NCI-H774 (cell line): ENCODE measurements at regions not wholly inside any gene's neighbourhood (a gene's known extent, or its start where the extent isn't known, plus 50 kb on each side); places are given as distances from the start of the nearest gene placed in this dataset.

Experiments used
- DNase-seq: peaks from one replicate; lab custom pipeline; 2025; lab: John Stamatoyannopoulos, UW

DNA sequence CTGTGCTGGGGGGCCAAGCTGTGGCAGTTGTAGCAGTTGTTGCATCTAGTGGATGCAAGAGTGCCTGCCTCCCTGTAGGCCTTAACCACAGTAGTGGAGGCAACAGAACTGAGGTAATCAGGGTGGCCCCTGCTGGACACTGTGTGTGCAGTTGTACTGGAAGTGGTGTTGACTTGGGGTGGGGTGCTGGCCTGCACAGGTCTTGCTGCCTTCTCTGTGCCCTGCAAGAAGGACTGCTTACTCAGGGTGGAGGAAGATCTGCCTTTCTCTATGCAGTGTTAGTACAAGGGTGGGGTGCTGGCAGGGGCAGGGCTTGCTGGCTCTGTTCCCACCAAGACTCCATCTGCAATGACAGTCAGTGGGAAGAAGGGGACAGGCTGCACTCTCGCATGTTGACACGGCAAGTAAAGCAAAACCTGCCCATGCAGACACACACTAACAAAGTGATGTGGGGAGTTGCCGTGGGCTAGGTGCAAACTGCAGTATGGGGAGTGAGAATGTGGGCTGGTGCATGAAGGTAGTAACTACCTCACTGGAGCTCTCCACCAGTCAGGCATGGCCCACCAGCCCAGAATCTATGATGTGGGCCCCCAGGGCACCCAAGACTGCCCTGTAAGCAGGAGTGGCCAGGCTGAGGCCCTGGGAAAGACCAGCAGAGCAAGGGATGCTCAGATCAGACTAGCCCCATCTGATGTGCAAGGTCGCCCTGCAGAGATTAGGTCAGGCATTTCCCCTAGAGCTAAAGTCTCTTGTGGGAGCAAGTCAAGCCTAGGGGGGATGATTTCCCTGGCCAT lies 594.9 kb downstream of the TECRL start:
- no peak for DNase-seq

DNA sequence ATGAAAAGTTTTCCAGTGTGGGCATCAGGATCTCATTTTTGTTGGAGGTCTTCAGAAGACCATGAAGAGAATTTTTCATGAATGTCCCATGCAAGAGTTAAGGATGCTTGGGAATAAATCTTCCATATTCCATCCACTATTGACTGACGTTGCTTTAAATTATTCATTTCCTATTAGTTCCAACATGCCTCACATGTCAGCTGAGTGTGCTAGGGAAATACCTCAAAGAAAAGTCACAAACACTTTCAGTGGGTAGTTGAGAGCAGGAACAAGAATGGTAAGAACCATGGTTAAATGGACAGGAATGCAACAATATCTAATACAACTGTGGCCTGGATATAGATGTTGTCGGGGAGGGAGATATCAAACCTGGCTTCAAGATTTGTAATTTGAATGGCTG lies 610.1 kb downstream of the TECRL start:
- no peak for DNase-seq

DNA sequence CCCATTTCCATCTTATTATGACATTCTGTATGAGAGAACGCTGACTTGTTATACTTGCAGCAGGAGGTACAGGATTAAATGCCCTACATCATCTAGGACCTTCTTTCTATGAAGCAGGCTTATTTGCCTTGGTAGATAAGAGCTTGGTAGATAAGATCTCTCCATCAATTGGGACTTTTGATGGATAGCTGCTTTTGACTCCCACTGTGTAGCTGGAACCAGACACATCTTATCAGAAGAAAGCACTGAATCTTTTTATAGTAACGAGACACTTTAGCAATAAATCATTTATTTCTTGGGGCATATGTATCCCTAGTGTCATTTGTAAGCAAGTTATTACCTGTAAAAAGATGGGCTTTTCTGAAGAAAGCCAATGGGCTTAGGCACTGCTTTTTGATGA lies 613.9 kb downstream of the TECRL start:
- no peak for DNase-seq

DNA sequence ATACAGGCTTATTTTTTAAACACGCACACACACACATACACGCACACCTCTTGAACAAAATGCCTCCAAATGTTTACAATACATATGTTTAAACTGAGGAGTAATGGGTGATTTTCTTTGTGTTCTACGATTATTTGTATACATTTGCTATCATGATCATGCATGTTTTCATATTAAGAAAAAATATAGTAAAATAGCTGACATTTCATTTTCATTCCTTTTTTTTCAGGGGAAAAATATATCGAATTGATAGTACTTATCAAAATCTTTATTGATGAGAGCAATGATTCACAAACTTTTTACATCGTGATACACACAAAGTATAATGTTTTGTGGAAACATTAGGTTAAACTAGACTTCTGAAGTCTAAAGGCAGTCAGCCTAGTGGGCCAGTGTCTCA lies 618.9 kb downstream of the TECRL start:
- DNase-seq, result no peak

DNA sequence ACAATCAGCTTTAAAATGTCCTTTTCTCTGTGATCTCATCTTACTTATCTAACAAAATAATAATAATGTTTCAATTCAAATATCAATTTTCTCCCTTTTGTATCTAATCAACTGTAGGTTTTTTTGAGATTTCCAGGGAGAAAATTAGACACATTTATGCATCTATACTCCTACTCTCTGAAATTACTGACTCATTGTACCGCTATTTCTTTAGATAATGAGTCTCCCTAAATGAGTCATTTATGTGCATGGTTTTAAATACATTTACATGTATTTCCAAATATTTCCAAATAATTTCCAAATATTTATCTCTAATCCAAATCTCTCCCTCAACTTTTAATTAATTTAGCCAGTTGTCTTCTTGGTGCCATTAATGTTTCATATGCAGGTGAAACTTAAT lies 621.0 kb downstream of the TECRL start:
- DNase-seq, result no peak

DNA sequence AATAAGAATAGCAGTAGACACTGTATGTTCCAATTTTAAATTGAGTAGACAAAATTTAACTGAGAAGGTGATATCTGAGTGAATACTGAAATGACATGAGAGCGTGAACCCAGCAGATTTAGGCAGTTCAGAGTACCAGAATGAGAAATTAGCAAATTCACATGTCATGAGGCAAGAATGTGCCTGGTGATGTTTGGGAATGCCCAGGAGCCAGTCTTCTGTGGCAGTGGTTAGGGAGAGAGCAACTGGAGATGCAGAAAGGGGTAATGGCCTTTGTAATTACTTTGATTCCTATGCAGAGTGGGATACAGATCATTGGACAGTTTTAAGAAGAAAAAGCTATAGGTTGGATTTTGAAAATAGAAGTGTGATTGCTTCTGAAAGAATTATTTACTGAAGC lies 621.9 kb downstream of the TECRL start:
- DNase-seq, result no peak

DNA sequence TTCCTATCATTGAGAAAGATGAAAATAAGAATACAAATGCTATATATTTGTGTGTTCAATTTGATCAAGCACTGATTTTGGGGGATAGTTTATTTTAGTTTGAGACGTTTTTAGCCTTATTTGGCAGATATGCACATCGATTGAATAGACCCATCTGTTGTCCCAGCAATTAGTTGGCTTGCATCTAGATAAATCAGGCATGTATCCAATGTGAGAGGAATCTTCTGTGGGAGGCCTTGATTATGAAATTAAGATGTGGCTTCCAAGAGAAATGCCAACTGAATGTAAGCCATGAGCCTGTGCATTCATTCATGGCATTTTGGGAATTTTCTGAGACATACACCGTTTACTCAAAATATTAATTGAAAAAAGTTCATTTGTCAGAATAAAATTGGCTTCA lies 623.1 kb downstream of the TECRL start:
- DNase-seq, result no peak

DNA sequence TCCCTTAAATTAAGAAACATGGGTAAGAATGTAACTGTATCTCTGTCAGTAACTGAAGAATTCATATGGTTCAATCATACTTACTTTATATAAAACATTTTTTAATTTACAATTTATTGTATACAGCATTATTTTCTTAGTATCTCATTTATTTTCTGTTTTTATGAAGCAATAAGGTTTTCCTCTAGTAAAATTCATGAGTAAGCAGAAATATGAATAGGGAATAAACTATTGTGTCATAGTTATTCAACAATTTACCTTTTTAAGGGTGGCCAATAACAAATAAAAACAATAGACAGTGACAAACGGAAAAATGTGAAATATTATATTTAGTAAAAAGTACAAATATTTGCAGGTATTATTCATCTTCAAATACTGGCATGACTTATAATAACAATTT lies 624.4 kb downstream of the TECRL start:
- no peak for DNase-seq

DNA sequence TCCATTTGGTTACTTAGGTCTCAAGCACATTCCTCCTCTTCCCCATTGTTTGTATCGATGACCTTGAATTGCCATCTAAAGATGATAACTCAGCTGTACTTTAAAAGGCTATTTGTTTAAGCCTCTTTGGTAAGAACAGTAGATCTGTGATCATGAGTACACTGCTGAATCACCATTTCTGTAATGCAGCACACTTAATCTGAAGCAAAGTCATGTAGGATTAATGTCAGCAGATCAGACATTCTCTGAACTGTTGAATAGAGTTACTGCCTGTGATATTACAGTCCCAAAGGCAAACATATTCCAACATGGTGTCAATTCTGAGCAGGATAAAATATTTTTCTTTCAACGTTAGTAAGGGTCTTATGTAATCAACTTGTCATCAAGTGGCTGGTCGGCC lies 631.6 kb downstream of the TECRL start:
- no peak for DNase-seq

DNA sequence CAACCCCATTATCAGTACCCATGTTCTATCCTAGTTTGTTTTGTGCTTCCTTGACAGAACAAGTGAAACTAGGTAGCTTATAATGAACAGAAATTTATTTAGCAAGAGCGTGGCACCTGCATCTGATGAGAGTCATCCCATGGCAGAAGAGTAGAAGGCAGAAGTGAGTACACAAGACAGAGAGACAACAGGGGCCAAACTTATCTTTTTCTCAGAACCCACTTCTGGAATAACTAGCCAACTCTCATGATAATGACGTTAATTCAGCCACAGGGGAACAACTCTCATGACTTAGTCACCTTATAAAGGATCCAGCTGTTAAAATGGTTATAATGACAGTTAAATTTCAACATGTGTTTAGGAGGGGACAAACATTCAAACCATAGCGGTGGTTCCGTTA lies 644.9 kb downstream of the TECRL start:
- no peak for DNase-seq

DNA sequence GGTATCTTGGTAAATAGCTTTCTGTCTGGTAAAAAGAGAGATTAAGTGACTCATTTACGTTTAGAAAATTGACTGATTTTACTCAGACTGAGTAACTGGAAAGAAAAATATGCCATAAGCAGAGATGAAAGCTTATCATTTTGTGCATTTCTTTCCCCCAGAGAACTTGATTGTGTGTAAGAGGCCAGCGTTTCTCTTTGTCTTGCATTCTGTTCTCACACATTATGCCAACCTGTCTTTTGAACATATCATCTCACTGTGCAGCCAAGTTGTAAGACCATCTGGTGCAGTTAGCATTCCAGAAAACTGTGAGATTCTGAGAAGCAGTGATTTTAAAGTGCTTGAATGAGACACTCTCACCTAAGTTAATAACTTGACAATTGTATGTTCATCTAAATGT lies 651.3 kb downstream of the TECRL start:
- no peak for DNase-seq

DNA sequence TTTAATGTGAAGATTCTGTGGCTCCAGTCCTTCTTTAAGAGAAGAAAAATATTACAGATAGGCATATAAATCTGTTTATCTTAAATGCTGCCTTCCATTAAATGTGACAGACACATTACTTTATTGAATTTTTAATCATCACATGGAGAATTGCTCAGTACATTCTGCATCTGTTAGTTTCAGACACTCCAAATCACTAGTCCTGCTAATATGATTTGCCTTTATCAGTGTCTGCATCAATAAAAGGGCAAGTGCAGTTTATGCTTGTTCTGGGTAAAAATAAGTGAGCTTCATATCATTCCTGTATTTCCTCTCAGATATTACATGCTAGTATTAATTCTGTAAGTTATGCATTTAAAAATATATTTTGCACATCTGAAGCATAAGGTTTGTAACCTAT lies 666.4 kb downstream of the TECRL start:
- DNase-seq, result no peak

DNA sequence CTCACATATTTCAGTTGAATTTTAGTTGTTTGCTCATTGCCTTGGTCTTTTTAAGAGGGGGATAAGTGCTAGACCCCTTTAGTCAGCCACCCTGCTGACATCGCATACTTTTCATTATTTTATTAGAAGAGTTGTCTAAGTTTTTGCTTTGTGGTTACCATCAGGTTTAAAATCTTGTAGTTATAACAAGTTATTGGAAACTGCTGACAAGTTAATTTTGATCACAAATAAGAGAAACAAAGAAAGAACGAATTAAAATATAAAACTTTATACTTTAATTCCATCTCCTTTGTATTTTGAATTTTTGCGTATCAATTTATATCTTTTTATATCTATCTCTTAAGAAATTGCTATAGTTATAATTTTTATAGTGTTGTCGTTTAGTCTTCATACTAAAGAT lies 679.7 kb downstream of the TECRL start:
- DNase-seq, result no peak

DNA sequence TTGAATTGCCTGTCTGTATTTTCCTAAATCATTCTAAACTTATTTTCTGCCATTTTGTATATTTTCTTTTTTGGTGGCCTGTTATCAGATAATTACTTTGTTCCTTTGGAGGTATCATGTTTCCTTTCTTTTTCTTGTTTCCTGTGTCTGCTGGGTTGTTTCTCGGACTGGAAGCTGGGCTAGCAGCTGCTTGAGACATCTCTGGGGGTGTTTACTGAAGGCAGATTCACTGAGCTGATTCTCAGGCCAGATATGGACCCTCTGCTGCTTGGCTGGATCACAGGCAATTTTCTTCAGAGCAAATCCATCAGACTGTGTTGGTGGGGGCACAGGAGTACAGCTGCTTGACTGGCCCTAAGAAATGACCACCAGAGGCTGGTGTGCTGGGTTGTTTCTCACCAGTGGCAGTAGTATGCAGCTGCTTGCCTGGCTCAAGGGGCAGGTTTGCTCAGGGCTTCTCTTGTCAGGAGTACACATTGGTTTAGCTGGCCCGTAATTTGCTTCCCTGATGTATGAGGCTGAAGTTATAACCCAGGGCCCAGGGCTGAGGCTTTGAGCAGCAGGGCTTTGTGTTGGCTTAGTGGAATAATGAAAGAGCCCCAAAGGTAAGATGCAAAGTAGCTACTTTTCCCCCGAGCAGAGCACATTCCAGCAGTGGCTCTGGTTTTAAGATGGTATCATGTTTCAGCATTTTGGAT lies 680.6 kb downstream of the TECRL start:
- no peak for DNase-seq

DNA sequence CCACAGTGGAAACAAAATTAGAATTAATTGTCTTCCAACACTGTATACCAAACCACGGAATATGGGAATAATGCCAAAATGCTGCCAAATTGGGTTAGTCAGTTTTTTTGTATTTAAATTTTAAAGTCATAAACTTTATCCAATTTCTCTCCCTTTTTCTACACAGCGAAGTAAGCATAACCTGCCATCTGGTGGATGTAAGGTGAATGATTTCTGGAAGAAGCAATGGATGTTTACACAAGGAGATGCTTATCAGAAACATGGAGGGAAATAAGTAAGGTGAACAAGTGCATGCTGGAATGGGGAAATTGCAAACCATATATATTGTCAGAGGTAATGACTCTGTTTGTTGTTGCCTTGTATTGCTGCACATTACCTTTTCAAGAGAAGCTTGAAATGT lies 691.9 kb downstream of the TECRL start:
- no peak for DNase-seq

DNA sequence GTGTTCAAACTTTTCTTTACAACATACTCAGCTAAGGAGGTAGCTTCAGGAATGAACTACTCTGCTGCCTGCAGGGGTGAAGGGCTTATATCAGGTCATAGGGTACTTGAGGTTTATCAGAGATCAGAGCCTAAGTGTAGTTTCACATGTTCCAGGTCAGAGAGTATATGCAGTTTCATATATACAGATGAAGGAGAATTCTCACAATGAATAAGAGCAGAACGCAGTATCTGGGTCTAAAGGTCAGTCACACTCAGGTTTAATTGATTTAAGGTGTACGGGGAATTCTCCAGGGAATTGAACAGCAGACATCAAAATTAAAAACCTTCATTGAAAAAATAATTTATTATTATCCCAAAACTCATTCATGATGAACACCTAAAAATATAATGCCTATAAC lies 700.6 kb downstream of the TECRL start:
- DNase-seq, result no peak

DNA sequence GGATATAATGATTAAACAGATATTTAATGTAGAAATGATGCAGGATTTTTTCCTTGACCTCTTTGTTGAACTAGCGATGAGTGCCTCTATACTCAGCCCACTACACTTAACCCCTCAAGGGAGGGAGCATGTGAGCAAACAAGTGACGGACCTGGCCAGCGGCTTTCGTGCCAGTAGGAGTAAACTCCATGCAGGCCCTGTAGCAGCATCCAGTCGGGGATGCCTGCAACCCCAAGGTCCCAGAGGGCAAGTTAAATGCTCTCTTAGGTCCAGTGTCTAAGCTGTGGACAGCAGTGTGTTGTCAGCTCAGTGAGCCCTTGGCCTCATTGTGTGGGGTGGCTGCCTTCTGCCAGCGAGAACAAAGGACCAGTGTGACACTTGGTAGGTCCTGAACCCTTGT lies 708.7 kb downstream of the TECRL start:
- DNase-seq, result no peak

DNA sequence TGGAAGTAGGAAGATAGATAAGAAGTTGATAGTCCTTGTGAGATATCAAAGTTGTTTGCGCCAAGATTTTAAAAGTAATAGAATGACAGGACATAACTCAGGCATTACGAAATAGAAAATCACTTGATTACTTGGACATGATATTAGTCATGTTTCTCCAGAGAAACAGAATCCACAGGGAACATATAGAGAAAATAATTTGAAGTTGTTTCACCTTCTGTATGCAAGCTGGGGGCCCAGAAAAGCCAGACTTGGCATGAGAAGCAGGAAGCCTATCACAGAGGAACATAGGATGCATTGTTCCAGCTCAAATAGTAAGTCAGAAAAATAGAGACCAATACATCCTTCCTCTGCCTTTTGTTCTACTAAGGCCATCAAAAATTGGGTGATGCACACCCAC lies 715.9 kb downstream of the TECRL start:
- no peak for DNase-seq

DNA sequence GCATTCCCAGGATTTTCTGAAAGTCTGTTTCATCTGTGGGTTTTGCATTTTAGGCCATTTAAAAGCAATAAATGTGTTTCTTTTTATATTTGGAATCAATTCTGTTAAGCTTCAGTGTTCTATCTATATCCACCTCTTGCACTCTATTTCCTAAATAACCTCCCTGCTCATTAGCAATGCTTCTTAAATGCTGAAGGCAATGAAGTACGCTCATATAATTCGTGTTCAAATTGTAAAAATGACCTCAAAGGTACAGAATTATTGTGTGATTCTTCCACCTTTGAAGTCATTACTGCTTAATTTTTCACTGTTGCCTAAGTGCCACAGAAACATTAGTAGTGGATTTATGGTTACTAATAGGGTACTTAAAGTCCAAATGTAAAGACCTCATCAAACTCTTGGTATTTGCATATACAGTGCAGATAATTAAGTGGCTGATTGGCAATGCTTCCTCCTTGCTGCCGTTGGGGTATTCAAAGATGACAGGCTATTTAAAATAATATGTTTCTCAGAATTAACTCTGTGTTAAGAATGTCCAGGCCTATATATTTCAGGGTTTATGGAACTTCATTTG lies 730.8 kb downstream of the TECRL start:
- no peak for DNase-seq

DNA sequence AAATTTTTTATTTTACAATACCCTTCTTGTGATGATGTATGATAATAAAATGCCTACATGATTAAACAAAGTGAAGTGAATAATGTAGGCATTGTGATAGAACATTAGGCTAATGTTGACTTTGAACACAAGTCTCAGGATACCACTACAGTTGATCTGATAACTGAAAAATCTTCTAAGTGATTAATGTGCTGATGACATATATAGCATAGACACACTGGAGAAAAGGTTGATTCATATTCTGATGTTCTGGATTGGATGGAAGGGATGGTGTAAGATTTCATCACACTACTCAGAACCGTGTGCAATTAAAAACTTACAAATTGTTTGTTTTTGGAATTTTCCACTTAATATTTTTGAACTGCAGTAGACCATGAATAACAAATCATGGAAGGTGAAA lies 738.5 kb downstream of the TECRL start:
- DNase-seq, result no peak

DNA sequence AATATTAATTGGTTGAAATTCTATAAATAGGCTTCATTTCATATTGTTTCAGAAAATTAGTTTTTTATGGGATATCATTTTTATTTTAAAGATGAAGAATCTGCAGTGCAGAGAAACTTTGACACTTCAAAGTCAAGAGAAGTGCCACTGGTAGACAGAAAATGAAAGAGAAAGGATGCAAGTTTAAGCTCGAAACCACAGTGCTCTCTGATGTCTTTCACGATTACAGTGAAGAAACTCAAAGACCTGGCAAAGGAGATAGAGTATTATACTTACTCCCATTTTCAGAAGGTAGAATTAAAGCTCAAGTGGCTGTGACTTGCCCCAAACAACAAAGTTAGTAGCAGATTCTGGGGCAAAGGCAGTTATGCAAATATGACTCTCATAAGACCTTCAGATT lies 745.4 kb downstream of the TECRL start:
- no peak for DNase-seq

DNA sequence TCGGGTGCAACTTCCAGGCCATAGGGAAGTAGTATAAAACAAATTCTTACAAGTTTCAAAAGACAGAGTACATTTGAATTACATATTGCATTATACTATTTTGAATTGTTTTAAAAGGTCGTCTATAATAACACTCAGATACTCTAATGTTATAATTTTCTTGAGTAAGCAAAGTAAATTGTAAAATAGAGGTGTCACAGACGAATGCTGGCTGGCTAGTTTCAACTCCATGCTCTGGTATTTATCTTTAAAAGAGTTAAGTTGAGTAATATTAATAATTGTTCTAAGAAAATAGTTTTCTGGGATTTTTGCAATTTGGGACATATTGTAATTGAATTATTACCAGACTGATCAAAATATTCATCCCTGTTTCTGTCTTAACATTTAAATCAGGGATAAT lies 764.9 kb downstream of the TECRL start:
- DNase-seq, result no peak

DNA sequence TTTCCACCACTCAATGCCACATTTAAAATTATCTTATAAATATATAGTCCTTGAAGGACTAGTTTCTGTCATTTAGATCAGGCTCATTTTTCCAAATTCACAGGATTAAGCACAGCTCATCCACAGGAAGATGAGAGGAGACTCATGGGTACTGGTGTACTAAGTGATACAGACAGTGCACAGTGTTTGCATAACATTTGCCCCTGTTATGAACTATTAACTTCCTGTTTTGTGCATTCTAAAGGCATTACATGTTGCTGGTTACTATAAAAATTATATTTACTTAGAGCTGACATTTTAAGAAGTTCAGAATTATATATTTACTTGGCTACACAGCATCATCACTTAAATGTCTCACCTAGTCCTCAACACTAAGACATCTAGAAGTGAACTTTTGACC lies 772.0 kb downstream of the TECRL start:
- no peak for DNase-seq

DNA sequence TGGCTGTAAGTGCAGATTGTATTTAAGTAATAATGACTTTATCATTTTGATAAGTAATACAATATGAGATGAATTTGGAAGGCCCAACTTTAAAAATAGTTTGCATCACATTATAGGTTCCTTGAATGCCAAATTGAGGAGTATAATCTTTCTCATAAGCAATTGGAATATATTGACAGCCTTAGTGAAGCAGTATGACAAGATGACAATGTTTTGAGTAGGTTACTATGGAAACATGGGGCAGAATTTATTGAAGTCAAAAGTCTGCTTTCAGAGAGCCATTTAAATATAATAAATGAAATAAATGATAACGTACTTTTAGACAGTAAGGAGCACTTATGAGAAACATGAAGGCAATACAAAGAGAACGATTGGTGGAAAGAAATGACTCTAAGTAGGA lies 776.4 kb downstream of the TECRL start:
- DNase-seq, result no peak
